ENCODE measurements at regions not wholly inside any gene's neighbourhood (a gene's known extent, or its start where the extent isn't known, plus 50 kb on each side); places are given as distances from the start of the nearest gene placed in this dataset.

DNA sequence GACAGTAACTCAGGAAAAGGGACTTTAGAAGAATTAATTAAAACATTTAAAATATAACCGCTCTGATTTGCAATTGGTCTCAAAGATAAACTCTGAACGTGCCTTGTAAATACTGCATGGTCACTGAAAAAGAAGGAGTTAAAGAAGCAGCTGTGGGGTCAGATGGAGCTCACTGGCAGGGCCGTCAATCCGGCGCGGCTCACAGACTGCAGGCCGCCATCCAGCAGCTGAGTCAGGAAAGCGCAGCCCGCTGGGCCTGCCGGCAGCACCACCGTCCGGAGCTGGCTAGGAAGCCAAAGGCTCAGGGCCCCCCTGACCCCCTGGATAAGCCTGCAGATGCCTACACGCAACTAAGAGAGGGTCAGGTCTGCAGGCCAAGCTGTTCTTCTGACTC lies 54.2 kb upstream of the FRMD1 start:
- TF ChIP-seq, protein P1, sequence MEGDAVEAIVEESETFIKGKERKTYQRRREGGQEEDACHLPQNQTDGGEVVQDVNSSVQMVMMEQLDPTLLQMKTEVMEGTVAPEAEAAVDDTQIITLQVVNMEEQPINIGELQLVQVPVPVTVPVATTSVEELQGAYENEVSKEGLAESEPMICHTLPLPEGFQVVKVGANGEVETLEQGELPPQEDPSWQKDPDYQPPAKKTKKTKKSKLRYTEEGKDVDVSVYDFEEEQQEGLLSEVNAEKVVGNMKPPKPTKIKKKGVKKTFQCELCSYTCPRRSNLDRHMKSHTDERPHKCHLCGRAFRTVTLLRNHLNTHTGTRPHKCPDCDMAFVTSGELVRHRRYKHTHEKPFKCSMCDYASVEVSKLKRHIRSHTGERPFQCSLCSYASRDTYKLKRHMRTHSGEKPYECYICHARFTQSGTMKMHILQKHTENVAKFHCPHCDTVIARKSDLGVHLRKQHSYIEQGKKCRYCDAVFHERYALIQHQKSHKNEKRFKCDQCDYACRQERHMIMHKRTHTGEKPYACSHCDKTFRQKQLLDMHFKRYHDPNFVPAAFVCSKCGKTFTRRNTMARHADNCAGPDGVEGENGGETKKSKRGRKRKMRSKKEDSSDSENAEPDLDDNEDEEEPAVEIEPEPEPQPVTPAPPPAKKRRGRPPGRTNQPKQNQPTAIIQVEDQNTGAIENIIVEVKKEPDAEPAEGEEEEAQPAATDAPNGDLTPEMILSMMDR (IDR thresholded peaks at IDR 0.05; ENCODE audit: low read length, missing control alignments): no peak
- H3K4me3 ChIP-seq (replicated peaks; ENCODE audit: low read depth, low read length): no peak overlapping the region
- DNase-seq (ENCODE audit: low read depth): peak; percentile 66

DNA sequence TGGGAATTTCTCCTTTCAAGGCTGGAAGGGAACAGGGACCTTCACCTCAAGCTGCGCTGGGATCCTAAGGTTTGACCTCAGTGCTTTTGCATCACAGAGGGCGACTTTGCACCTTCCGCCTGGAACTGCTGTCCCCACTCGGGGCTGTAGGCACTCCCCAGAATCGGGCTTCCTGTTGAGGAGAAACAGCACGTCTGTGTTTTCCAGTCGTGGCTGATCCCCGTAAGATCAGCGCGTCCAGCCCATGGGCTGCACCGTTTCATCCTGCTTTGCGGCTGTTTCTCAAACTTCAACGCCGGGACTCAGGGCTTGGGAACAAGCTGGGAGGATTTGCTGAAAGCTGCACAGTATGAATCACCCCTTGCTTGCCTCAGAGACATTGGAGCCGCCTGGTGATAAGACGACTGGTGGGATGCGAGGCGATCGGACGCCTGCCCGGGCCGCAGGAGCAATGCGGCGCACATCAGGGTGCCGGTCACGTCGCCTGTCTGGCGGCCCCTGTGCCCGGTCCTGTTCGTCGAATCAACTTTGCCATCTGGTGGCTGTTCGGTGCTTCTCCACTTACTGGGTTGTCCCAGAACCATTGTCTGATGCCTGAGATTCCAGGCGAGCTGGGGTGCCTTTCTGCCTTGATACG lies 53.6 kb upstream of the FRMD1 start:
- peak; percentile 88 for DNase-seq (ENCODE audit: low read depth)
- H3K4me3 ChIP-seq (replicated peaks; ENCODE audit: low read depth, low read length): peak overlapping the region; percentile 17
- TF ChIP-seq, protein P1 (IDR thresholded peaks at IDR 0.05; ENCODE audit: low read length, missing control alignments): peak; percentile 43

DNA sequence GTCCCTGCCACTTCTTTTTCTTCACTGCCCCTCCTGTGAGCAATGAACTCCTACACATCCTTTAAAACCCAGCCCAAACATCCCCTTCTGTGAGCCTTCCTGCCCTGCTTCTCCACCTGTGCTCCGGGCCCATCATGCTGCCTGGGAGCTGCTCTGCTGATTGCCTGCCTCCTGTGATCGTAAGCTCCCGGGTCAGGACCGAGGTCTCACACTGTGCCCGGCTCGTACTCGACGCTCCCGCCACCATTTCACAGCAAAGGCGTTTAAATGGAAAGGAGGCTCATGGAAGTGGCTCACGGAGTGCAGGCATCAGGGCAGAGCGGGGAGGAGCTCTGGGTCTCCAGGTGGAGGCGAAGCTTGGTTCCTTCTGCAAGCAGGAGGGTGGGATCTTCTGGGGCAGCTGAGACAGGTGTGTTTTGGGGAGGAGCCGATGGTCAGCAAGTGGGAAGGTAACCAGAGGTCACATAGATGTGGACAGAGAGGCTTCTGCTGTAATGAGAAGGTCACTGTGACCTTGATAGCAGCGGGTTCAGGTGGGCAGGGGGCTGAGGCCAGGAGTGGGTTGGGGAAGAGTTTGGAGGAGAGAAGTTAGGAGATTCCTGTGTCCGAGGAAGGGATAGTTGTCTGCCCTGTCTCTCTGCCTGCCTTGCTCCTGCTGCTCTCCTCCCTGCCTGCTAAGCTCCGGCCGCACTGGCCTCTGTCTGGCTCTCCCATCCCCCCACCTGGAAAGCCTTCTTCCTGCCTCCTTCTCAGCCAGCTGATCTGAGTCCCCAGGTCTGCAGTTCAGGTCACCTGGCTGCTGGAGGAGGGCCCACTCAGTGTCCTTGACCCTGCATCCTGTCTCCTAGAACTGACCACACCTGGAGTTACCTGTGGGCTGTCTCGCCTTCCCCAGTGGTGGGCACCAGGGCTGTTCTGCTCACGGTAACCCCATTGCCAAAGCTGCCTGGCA lies 52.7 kb upstream of the FRMD1 start:
- H3K4me3 ChIP-seq (replicated peaks; ENCODE audit: low read depth, low read length): no peak overlapping the region
- no peak for DNase-seq (ENCODE audit: low read depth)

DNA sequence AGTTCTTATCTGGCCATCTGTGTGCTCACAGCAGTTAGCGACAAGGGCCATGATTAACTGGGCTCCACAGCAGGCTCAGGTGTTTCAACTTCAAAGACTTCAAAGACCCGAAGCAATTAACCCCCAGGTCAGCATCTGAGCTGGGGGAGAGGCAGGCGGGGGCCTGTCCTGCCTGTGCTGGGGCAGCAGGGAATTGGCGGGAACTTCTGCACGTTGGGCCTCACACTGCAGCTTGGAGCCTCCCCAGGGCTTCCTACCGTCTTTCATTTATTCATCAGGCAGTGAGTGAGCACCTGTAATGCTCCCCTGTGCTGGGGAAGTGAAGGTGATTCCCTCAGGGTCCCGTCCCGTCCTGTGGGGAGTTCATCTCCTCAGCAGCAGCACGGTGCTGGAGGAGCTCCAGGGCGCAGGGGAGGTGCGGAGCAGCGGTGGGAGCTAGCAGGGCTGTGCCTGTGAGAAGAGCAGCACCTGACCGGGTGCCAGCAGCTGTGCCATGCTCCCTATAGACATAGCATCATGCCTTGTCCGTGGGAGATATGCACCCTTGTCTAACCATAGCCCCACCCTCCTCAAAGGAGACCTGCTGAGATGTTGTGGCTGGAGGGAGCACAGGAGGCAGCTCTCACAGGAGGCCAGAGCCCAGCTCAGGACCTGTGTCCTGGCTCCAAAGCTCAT lies 51.8 kb upstream of the FRMD1 start:
- TF ChIP-seq, protein P1 (IDR thresholded peaks at IDR 0.05; ENCODE audit: low read length, missing control alignments): no peak
- no peak for DNase-seq (ENCODE audit: low read depth)
- no peak overlapping the region for H3K4me3 ChIP-seq (replicated peaks; ENCODE audit: low read depth, low read length)

More for the DNA sequence above, 52.7 kb upstream of the FRMD1 start:
- TF ChIP-seq, protein P1 (IDR thresholded peaks at IDR 0.05; ENCODE audit: low read length, missing control alignments): no peak

DNA sequence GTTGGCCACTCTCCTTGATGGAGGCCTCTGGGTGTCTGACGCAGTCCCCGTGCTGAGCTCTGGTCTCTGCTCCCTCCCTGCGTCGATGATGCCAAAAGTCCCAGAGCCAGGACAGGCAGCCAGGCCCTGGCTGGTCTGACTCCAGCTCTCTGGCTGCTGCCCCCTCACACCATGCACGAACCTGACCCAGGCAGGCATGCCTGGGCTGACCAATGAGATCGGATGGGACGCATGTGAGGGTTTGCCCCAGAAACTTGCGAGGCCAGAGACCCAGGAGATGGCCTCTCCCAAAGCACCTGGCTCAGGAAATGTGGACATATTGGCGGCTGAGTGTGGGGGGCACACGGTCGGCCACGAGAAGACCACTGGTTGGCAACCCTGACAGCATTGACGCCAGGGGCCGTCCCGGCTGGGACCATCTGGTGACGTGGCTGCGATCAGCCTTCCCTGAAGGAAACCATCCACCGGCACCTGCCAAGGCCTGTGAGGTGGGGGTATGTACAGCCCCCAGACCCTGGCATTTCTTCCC lies 51.2 kb upstream of the FRMD1 start:
- no peak for DNase-seq (ENCODE audit: low read depth)
- TF ChIP-seq, protein P1 (IDR thresholded peaks at IDR 0.05; ENCODE audit: low read length, missing control alignments): no peak
- H3K4me3 ChIP-seq (replicated peaks; ENCODE audit: low read depth, low read length): no peak overlapping the region

DNA sequence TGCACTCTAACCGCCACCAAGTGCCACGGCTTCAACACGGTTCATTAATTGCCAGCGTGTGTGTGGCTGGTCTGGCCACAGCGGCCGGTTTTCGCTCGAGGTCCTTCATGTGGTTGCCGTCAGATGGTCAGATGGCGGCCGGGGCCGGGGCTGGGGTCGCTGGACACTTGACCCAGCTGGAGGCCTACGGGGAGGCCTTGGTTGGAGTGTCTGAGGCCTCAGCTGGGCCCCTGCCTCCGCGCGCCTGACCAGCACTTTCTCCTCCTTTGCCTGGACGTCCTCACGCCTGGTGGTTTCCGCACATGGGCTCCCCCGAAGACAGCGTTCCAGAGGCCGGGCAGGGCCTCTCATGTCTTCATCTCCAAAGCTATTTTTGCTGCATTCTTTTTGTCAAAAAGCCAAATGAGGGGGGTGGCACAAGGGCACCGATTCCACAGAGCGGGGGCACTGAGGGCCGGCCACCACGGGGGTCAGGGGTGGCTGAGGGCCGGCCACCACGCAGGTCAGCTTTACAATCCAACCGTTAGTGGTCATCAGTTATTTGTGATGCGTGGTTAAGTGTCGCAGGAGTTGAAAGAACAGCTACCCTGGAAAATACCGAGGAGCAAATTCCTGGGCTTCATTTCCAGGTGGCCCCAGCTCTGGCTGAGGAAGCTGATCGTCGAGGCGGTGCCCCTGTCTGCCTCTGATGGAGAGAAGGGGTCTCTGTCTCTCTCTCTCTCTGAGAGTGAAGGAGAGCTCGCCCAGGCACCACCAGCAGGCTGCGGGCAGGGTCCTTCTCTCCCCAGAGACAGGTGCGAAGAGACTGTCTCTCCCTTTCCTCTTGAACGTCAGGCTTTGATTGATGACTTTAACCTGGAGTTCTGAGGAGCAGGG lies 50.5 kb upstream of the FRMD1 start:
- no peak overlapping the region for H3K4me3 ChIP-seq (replicated peaks; ENCODE audit: low read depth, low read length)
- TF ChIP-seq, protein P1 (IDR thresholded peaks at IDR 0.05; ENCODE audit: low read length, missing control alignments): no peak
- DNase-seq (ENCODE audit: low read depth): no peak
